MCF 10A (cell line): ENCODE measurements at regions not wholly inside any gene's neighbourhood (a gene's known extent, or its start where the extent isn't known, plus 50 kb on each side); places are given as distances from the start of the nearest gene placed in this dataset.

ENCODE experiments used
- BruUV-seq: library from RNA; stranded (reverse); fragments of 400-500 nt; replicated peaks from 2 replicates; lab custom pipeline; 2021; lab: Mats Ljungman, UMichigan
- CTCF ChIA-PET: fragments of 300-600 bp; sonication (Branson Sonifier 250); formaldehyde crosslinking; extraction: SDS; loops from one replicate; lab custom pipeline; 2021; ENCODE audit warnings: antibody characterized with exemption, inconsistent platforms; lab: Yijun Ruan, JAX
- POLR2A ChIA-PET: fragments of 300-600, 350-650 bp; sonication (Branson Sonifier 250); formaldehyde crosslinking; extraction: SDS; loops from one replicate; lab custom pipeline; 2020; ENCODE audit warnings: antibody characterized with exemption, inconsistent platforms; lab: Yijun Ruan, JAX
- DNase-seq: peaks from one replicate; pipeline ENCODE4 v3.0.0-alpha.2; 2018; ENCODE audit not compliant: unreplicated experiment
- H3K27ac Mint-ChIP-seq: one replicate; pipeline ENCODE4 v1.8.0; 2022; ENCODE audit warnings: mild to moderate bottlenecking, low read depth, mixed read lengths; ENCODE audit not compliant: unreplicated experiment
- H3K27me3 Mint-ChIP-seq: one replicate; pipeline ENCODE4 v1.8.0; 2022; ENCODE audit warnings: mixed read lengths; ENCODE audit not compliant: insufficient read depth, unreplicated experiment
- H3K36me3 Mint-ChIP-seq: one replicate; pipeline ENCODE4 v1.8.0; 2022; ENCODE audit warnings: mild to moderate bottlenecking, moderate library complexity, mixed read lengths; ENCODE audit not compliant: insufficient read depth, unreplicated experiment
- H3K4me1 Mint-ChIP-seq: one replicate; pipeline ENCODE4 v1.8.0; 2022; ENCODE audit warnings: mixed read lengths; ENCODE audit not compliant: insufficient read depth, unreplicated experiment
- H3K4me3 Mint-ChIP-seq: one replicate; pipeline ENCODE4 v1.8.0; 2022; ENCODE audit warnings: mild to moderate bottlenecking, moderate library complexity, mixed read lengths; ENCODE audit not compliant: unreplicated experiment
- H3K9me3 Mint-ChIP-seq: one replicate; pipeline ENCODE4 v1.8.0; 2022; ENCODE audit warnings: mixed read lengths; ENCODE audit not compliant: unreplicated experiment
- intact Hi-C: fragments of 100-400 bp; cut with micrococcal nuclease; formaldehyde crosslinking; loops from 2 replicates; pipeline ENCODE4 v1.14.1; 2022
- TF ChIP-seq, protein P1 (sequence below): fragments of 200-600 bp; IDR thresholded peaks from one replicate; pipeline ENCODE4 v1.8.0; 2022; ENCODE audit warnings: antibody characterized with exemption, mild to moderate bottlenecking; ENCODE audit not compliant: unreplicated experiment

DNA sequence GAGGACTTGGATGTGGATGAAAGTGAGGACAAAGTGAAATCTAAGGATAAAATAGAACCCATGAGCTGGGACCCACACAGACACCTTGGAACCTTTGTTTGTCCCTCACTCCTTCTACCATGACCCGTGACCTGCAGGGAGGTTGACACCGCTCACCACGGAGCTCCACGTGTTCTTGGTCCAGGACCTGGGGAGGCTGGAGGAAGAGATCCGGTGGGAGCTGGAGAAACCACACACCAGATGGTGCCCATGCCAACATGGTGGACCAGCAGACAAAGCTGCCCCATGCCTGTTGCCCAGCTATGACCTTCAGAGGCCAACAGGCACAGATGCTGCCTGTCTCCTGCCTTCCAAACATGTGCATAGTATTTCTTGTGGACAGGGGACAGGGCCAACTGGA, 721.9 kb downstream of the PTPRU start:
- no peaks in the 10 kb centered on the region for H3K36me3 Mint-ChIP-seq
- CTCF ChIA-PET: interaction anchor here (0.6 kb wide), 1 partner anchor 185 kb away, joined by 3 read pairs; no protein-coding TSS in a partner anchor
- POLR2A ChIA-PET: no interaction called here
- no peak for DNase-seq
- H3K4me1 Mint-ChIP-seq: no peaks in the 10 kb centered on the region
- peaks cover 41% of the 10 kb centered on the region for H3K27me3 Mint-ChIP-seq
- BruUV-seq: no TSS peak
- TF ChIP-seq, protein P1, sequence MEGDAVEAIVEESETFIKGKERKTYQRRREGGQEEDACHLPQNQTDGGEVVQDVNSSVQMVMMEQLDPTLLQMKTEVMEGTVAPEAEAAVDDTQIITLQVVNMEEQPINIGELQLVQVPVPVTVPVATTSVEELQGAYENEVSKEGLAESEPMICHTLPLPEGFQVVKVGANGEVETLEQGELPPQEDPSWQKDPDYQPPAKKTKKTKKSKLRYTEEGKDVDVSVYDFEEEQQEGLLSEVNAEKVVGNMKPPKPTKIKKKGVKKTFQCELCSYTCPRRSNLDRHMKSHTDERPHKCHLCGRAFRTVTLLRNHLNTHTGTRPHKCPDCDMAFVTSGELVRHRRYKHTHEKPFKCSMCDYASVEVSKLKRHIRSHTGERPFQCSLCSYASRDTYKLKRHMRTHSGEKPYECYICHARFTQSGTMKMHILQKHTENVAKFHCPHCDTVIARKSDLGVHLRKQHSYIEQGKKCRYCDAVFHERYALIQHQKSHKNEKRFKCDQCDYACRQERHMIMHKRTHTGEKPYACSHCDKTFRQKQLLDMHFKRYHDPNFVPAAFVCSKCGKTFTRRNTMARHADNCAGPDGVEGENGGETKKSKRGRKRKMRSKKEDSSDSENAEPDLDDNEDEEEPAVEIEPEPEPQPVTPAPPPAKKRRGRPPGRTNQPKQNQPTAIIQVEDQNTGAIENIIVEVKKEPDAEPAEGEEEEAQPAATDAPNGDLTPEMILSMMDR: no peak
- no peak overlapping the region for H3K27ac Mint-ChIP-seq
- H3K4me3 Mint-ChIP-seq: no peak overlapping the region
- H3K9me3 Mint-ChIP-seq: no peaks in the 10 kb centered on the region
- intact Hi-C loops: no loop called here

DNA sequence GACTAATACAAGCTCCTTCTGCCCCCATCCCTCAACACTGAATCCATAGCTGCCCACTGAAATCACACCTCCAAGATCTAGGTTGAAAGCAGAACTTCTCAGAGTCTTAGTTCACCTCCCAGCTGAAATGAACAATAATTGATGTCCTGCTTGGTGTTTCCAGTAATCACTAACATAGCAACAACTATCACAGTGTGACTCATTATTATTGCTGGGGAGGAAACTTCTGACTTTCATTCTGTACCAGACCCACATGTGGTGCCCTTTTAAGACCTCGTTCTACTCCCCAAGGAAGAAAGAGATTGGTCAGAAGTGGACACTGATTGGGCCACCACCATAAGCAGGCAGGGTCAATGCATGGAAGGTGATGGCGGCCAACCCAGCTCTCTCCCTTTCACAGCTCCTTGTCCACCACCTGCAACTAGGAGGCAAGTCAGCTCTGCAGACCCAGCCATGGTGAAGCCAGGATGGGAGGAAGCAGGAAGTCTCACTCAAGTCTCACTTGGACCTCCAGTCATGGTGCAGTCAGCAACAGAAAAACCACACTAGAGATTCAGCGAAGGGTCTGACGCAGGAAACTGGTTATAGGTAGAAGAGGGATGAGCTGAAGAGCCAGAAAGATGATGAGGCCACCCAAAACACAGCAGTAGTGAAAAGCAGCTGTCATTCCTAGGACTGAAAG, 720.2 kb downstream of the PTPRU start:
- no peak for DNase-seq
- peaks cover 58% of the 10 kb centered on the region for H3K27me3 Mint-ChIP-seq
- POLR2A ChIA-PET: interaction anchor here (0.7 kb wide), 1 partner anchor 15 kb away, joined by 3 read pairs; no protein-coding TSS in a partner anchor
- H3K9me3 Mint-ChIP-seq: no peaks in the 10 kb centered on the region
- CTCF ChIA-PET: interaction anchor here (0.6 kb wide), 2 partner anchors 57 to 156 kb away, joined by 3 to 5 read pairs; no protein-coding TSS in a partner anchor
- H3K36me3 Mint-ChIP-seq: no peaks in the 10 kb centered on the region
- no peaks in the 10 kb centered on the region for H3K4me1 Mint-ChIP-seq
- H3K4me3 Mint-ChIP-seq: no peak overlapping the region
- H3K27ac Mint-ChIP-seq: no peak overlapping the region
- intact Hi-C loops: no loop called here
- TF ChIP-seq, protein P1: no peak
- BruUV-seq: no TSS peak

- no TSS peak for BruUV-seq
- ChIA-PET POLR2A (no interaction called here), CTCF (no interaction called here)
- DNase-seq: no peak
- peaks cover 66% of the 10 kb centered on the region for H3K27me3 Mint-ChIP-seq
- no peaks in the 10 kb centered on the region for H3K9me3 Mint-ChIP-seq
- no peak overlapping the region for H3K27ac Mint-ChIP-seq
- H3K36me3 Mint-ChIP-seq: no peaks in the 10 kb centered on the region
- intact Hi-C loops: no loop called here
- TF ChIP-seq, protein P1: no peak
- no peaks in the 10 kb centered on the region for H3K4me1 Mint-ChIP-seq
- no peak overlapping the region for H3K4me3 Mint-ChIP-seq
Observed at GRCh38 chr1:29954591-29954990, 718.3 kb downstream of the PTPRU start.

- H3K27ac Mint-ChIP-seq: no peak overlapping the region
- no peaks in the 10 kb centered on the region for H3K4me1 Mint-ChIP-seq
- ChIA-PET POLR2A (no interaction called here), CTCF (no interaction called here)
- no TSS peak for BruUV-seq
- TF ChIP-seq, protein P1: no peak
- intact Hi-C loops: no loop called here
- no peaks in the 10 kb centered on the region for H3K9me3 Mint-ChIP-seq
- no peaks in the 10 kb centered on the region for H3K36me3 Mint-ChIP-seq
- DNase-seq: no peak
- peaks cover 66% of the 10 kb centered on the region for H3K27me3 Mint-ChIP-seq
- H3K4me3 Mint-ChIP-seq: no peak overlapping the region
Observed at GRCh38 chr1:29953961-29954360, 717.6 kb downstream of the PTPRU start.
